Pancreas (tissue), 10 donors: ENCODE measurements at regions not wholly inside any gene's neighbourhood (a gene's known extent, or its start where the extent isn't known, plus 50 kb on each side); places are given as distances from the start of the nearest gene placed in this dataset.

Experiments used
- ATAC-seq, 4 donors: fragments of 200-7000 bp; cut with Tn5 transposase; one replicate each; pipeline versions ENCODE4 v1.8.0 to v1.9.1; 2020; ENCODE audit warnings: mild to moderate bottlenecking in 4 of 4, moderate library complexity in 4 of 4
- DNase-seq, 6 donors: peaks; one replicate each; pipeline ENCODE4 v3.0.0-alpha.2; 2020
- FAIRE-seq: peaks from 2 replicates; lab custom pipeline; 2012; peaks lifted over from hg19 to GRCh38; lab: Jason Lieb, UNC
- H3K27ac ChIP-seq, 4 donors: fragments of 200-600 bp; sonication (generic); 1 replicate in 3 of 4; 2 replicates in 1 of 4; pipeline versions ENCODE4 v1.5.0 to v1.8.0; 2020
- H3K27me3 ChIP-seq, 4 donors: fragments of 200-600 bp; one replicate each; pipeline ENCODE4 v1.8.0; 2021
- H3K36me3 ChIP-seq, 3 donors: fragments of 200-600 bp; sonication (generic) in 1 of 3; one replicate each; pipeline versions ENCODE4 v1.5.0 to v1.8.0; 2020 to 2021
- H3K4me1 ChIP-seq, 3 donors: fragments of 200-600 bp; one replicate each; pipeline ENCODE4 v1.8.0; 2021
- H3K4me3 ChIP-seq, 4 donors: fragments of 200-600 bp; sonication (generic) in 2 of 4; one replicate each; pipeline versions ENCODE4 v1.5.0 to v1.8.0; 2020 to 2021
- H3K9me3 ChIP-seq, 4 donors: fragments of 200-600 bp; one replicate each; pipeline ENCODE4 v1.8.0; 2021
- WGBS, 2 donors: extraction: QIAGEN DNeasy Blood & Tissue Kit; methylation state at CpG; one replicate each; pipeline ENCODE4 v1.1.7; 2013; 5-methylcytosine and 5-hydroxymethylcytosine counted together
- intact Hi-C, 3 donors: fragments of 100-400 bp; cut with DNase I; formaldehyde crosslinking; loops; one replicate each; pipeline versions ENCODE4 v1.11.1 to v1.14.2; 2022
- TF ChIP-seq, protein P1 (sequence below), 4 donors: fragments of 200-600 bp; sonication (generic) in 3 of 4; IDR thresholded peaks; one replicate each; pipeline versions ENCODE4 v1.5.0 to v1.8.0; 2021; ENCODE audit warnings: antibody characterized with exemption in 4 of 4
- donor health status: healthy with polysubstance abuse.
- donor health status: DM: no; HTN: no; CAD: no; lungs with moderate emphysema.
- donor health status: DM: no; HTN: no; CAD: no.
- donor health status: control.
- donor health status: control.
- donor health status: Bipolar disorder and iron deficiency.
- donor health status: DM: yes; HTN: yes; CAD: no.
- donor health status: DM: no; HTN: no; CAD: no.
- donor health status: DM: no; HTN: no; CAD: no.
- donor health status: DM: yes; HTN: yes; CAD: no.

DNA sequence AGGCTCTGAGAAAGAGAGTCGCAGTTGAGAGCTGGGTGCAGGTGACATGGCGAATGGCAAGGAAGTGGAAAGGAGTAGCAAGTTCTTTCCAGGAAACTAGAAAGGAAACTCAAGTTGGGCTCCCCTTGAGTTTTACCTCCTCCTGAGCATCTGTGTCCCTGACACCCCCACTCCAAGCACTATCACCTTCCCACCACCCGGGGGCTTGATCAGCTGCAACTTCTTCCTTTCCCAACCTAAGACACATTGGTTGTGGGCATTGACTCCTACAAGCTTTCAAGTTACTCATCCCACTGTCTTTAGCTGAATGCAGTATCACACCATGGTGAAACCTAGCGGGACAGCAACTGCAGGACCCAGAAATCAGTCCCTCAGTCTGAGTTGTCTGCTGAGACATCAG is 256.6 kb upstream of the NR2F2 start:
- Histone ChIP-seq H3K9me3 (no peaks in the 10 kb centered on the region), H3K4me3 (no peak overlapping the region), H3K36me3 (no peaks in the 10 kb centered on the region), H3K27ac (no peak overlapping the region), H3K27me3 (no peaks in the 10 kb centered on the region), H3K4me1 (no peaks in the 10 kb centered on the region)
- intact Hi-C loops = no loop called here
- FAIRE-seq (no peak), DNase-seq (no peak), ATAC-seq (no peak)
- TF ChIP-seq, protein P1, sequence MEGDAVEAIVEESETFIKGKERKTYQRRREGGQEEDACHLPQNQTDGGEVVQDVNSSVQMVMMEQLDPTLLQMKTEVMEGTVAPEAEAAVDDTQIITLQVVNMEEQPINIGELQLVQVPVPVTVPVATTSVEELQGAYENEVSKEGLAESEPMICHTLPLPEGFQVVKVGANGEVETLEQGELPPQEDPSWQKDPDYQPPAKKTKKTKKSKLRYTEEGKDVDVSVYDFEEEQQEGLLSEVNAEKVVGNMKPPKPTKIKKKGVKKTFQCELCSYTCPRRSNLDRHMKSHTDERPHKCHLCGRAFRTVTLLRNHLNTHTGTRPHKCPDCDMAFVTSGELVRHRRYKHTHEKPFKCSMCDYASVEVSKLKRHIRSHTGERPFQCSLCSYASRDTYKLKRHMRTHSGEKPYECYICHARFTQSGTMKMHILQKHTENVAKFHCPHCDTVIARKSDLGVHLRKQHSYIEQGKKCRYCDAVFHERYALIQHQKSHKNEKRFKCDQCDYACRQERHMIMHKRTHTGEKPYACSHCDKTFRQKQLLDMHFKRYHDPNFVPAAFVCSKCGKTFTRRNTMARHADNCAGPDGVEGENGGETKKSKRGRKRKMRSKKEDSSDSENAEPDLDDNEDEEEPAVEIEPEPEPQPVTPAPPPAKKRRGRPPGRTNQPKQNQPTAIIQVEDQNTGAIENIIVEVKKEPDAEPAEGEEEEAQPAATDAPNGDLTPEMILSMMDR (IDR thresholded peaks at IDR 0.05) = no peak
- WGBS, 2 donors = 90 to 91% methylated on average over 4 of the region's 4 CpGs

DNA sequence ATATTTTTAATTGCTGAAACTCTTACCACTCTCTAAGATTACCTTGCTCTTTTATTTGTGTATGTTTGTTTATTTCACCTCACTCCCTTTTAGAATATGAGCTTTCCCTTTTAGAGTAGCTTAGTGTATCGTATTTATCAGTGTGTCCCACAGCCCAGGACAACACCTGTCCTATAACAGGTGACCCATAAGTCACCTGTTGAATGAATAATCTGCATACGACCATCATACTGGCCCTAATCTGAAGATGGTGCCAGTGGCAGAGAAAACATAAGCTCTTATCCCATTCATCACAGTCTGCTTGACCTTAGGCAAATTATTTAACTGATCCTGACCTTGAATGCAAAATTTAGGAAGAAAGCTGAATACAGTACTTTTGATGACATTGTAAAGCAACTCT is 254.6 kb upstream of the NR2F2 start:
- Histone ChIP-seq H3K27ac (no peak overlapping the region), H3K9me3 (no peaks in the 10 kb centered on the region), H3K27me3 (no peaks in the 10 kb centered on the region), H3K4me1 (no peaks in the 10 kb centered on the region), H3K36me3 (no peaks in the 10 kb centered on the region), H3K4me3 (no peak overlapping the region)
- intact Hi-C loops = no loop called here
- no peak for FAIRE-seq
- ATAC-seq = no peak
- TF ChIP-seq, protein P1 (IDR thresholded peaks at IDR 0.05) = no peak
- 62 to 70% methylated on average over 2 of the region's 2 CpGs for WGBS, 2 donors
- no peak for DNase-seq

GRCh38 chr15:96076350-96076749 is 254.2 kb upstream of the NR2F2 start:
- H3K36me3 ChIP-seq = no peaks in the 10 kb centered on the region
- no peak for FAIRE-seq

DNA sequence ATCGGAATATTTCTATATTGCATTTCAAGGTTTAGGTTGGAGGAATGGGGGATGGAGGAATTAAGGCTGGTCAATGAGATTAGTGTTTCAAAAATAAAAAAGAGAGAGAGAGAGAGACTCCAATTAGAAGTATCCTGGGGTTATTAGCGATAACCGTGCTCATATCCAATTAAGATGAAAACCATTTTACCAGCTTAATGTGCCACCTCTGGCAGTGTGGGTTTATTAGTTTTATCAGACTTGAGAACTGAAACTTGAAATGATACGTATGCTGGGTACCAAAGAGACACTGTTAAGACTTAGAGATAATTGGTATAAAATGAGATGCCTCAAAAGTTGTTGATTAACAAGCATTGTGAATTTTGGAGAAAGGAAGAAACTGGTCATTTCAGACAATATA is 251.5 kb upstream of the NR2F2 start:
- FAIRE-seq = no peak
- Histone ChIP-seq H3K27me3 (no peaks in the 10 kb centered on the region), H3K9me3 (no peaks in the 10 kb centered on the region), H3K36me3 (no peaks in the 10 kb centered on the region), H3K27ac (no peak overlapping the region), H3K4me3 (no peak overlapping the region), H3K4me1 (no peaks in the 10 kb centered on the region)
- intact Hi-C loops = no loop called here
- TF ChIP-seq, protein P1 (IDR thresholded peaks at IDR 0.05) = no peak
- WGBS, 2 donors = 86 to 91% methylated on average over 4 of the region's 4 CpGs
- no peak for DNase-seq
- ATAC-seq = no peak

More at GRCh38 chr15:96076350-96076749, 254.2 kb upstream of the NR2F2 start:
- WGBS, 2 donors = 91 to 94% methylated on average over 6 of the region's 6 CpGs
- intact Hi-C loops = no loop called here
- TF ChIP-seq, protein P1 (IDR thresholded peaks at IDR 0.05) = no peak
- no peak overlapping the region for H3K27ac ChIP-seq
- ATAC-seq = no peak
- H3K9me3 ChIP-seq = no peaks in the 10 kb centered on the region
- H3K4me1 ChIP-seq = no peaks in the 10 kb centered on the region
- no peak overlapping the region for H3K4me3 ChIP-seq
- no peak for DNase-seq
- no peaks in the 10 kb centered on the region for H3K27me3 ChIP-seq

- intact Hi-C loops = no loop called here
- WGBS, 2 donors = 73 to 79% methylated on average over 3 of the region's 3 CpGs
- H3K4me1 ChIP-seq = no peaks in the 10 kb centered on the region
- DNase-seq (no peak), FAIRE-seq (no peak), ATAC-seq (no peak)
- H3K36me3 ChIP-seq = no peaks in the 10 kb centered on the region
- H3K27me3 ChIP-seq = no peaks in the 10 kb centered on the region
- TF ChIP-seq, protein P1 (IDR thresholded peaks at IDR 0.05) = no peak
- no peak overlapping the region for H3K4me3 ChIP-seq
- no peaks in the 10 kb centered on the region for H3K9me3 ChIP-seq
- no peak overlapping the region for H3K27ac ChIP-seq
These were observed 250.6 kb upstream of the NR2F2 start for GRCh38 chr15:96079882-96080281.
